ENCODE measurements at regions not wholly inside any gene's neighbourhood (a gene's known extent, or its start where the extent isn't known, plus 50 kb on each side); places are given as distances from the start of the nearest gene placed in this dataset.

GRCh38 chr5:2433086-2433485 is 318.4 kb downstream of the IRX2 start:
- no peak overlapping the region for H3K27ac ChIP-seq (ENCODE audit: low read length)
- H3K9ac ChIP-seq (ENCODE audit: low read depth, low read length), result no peak overlapping the region
- no peak overlapping the region for H2AFZ ChIP-seq (ENCODE audit: low read depth, low read length)
- no peaks in the 10 kb centered on the region for H3K36me3 ChIP-seq (ENCODE audit: insufficient read depth, low read length)
- no peaks in the 10 kb centered on the region for H4K20me1 ChIP-seq (ENCODE audit: insufficient read depth, low read length)
- no peak for ATAC-seq (ENCODE audit: insufficient read depth, low read depth)
- peaks cover 8% of the 10 kb centered on the region for H3K4me1 ChIP-seq (ENCODE audit: insufficient read depth, low read length)
- TF ChIP-seq CTCF (IDR thresholded peaks at IDR 0.05; ENCODE audit: borderline replicate concordance, extremely low read depth, low read length, poor library complexity, severe bottlenecking) (no peak), EZH2 (IDR thresholded peaks at IDR 0.05; ENCODE audit: borderline replicate concordance, low read depth, low read length, severe bottlenecking) (no peak)
- no peak overlapping the region for H3K4me2 ChIP-seq (ENCODE audit: insufficient read depth, low read length)
- DNase-seq, result no peak
- no peaks in the 10 kb centered on the region for H3K79me2 ChIP-seq (ENCODE audit: insufficient read depth, low read length)
- no peak overlapping the region for H3K4me3 ChIP-seq (ENCODE audit: low read depth in 1 of 2, low read length in 2 of 2)
- H3K9me3 ChIP-seq (ENCODE audit: insufficient read depth, low read length, severe bottlenecking), result peaks cover 26% of the 10 kb centered on the region
- H3K27me3 ChIP-seq (ENCODE audit: insufficient read depth, low read length, poor library complexity), result no peaks in the 10 kb centered on the region

GRCh38 chr5:2432076-2432920 is 319.2 kb downstream of the IRX2 start:
- no peaks in the 10 kb centered on the region for H3K79me2 ChIP-seq (ENCODE audit: insufficient read depth, low read length)
- H3K36me3 ChIP-seq (ENCODE audit: insufficient read depth, low read length), result no peaks in the 10 kb centered on the region
- no peak overlapping the region for H3K9ac ChIP-seq (ENCODE audit: low read depth, low read length)
- no peak overlapping the region for H2AFZ ChIP-seq (ENCODE audit: low read depth, low read length)
- H3K4me3 ChIP-seq (ENCODE audit: low read depth in 1 of 2, low read length in 2 of 2), result no peak overlapping the region
- H3K4me1 ChIP-seq (ENCODE audit: insufficient read depth, low read length), result peaks cover 8% of the 10 kb centered on the region
- no peak for ATAC-seq (ENCODE audit: insufficient read depth, low read depth)
- H3K27me3 ChIP-seq (ENCODE audit: insufficient read depth, low read length, poor library complexity), result no peaks in the 10 kb centered on the region
- no peak for DNase-seq
- TF ChIP-seq EZH2 (IDR thresholded peaks at IDR 0.05; ENCODE audit: borderline replicate concordance, low read depth, low read length, severe bottlenecking), result no peak
- no peak for TF ChIP-seq CTCF (IDR thresholded peaks at IDR 0.05; ENCODE audit: borderline replicate concordance, extremely low read depth, low read length, poor library complexity, severe bottlenecking)
- H3K27ac ChIP-seq (ENCODE audit: low read length), result no peak overlapping the region
- peaks cover 26% of the 10 kb centered on the region for H3K9me3 ChIP-seq (ENCODE audit: insufficient read depth, low read length, severe bottlenecking)
- no peak overlapping the region for H3K4me2 ChIP-seq (ENCODE audit: insufficient read depth, low read length)
- no peaks in the 10 kb centered on the region for H4K20me1 ChIP-seq (ENCODE audit: insufficient read depth, low read length)

- H3K9me3 ChIP-seq (ENCODE audit: insufficient read depth, low read length, severe bottlenecking), result peaks cover 26% of the 10 kb centered on the region
- ATAC-seq (ENCODE audit: insufficient read depth, low read depth), result peak; percentile 47; the same call in 1 of the 3 replicates
- H3K4me2 ChIP-seq (ENCODE audit: insufficient read depth, low read length), result no peak overlapping the region
- no peak overlapping the region for H3K4me3 ChIP-seq (ENCODE audit: low read depth in 1 of 2, low read length in 2 of 2)
- no peak overlapping the region for H3K27ac ChIP-seq (ENCODE audit: low read length)
- peak; percentile 7 for DNase-seq
- no peaks in the 10 kb centered on the region for H4K20me1 ChIP-seq (ENCODE audit: insufficient read depth, low read length)
- H3K9ac ChIP-seq (ENCODE audit: low read depth, low read length), result no peak overlapping the region
- H3K36me3 ChIP-seq (ENCODE audit: insufficient read depth, low read length), result no peaks in the 10 kb centered on the region
- H2AFZ ChIP-seq (ENCODE audit: low read depth, low read length), result no peak overlapping the region
- no peaks in the 10 kb centered on the region for H3K27me3 ChIP-seq (ENCODE audit: insufficient read depth, low read length, poor library complexity)
- TF ChIP-seq EZH2 (IDR thresholded peaks at IDR 0.05; ENCODE audit: borderline replicate concordance, low read depth, low read length, severe bottlenecking), result no peak
- TF ChIP-seq CTCF (IDR thresholded peaks at IDR 0.05; ENCODE audit: borderline replicate concordance, extremely low read depth, low read length, poor library complexity, severe bottlenecking), result no peak
- H3K79me2 ChIP-seq (ENCODE audit: insufficient read depth, low read length), result no peaks in the 10 kb centered on the region
- peaks cover 8% of the 10 kb centered on the region for H3K4me1 ChIP-seq (ENCODE audit: insufficient read depth, low read length)
These were observed 320.9 kb downstream of the IRX2 start for GRCh38 chr5:2430606-2431005.

All from DND-41 (cell line).